Adrenal gland (tissue), 5 donors: ENCODE measurements at regions not wholly inside any gene's neighbourhood (a gene's known extent, or its start where the extent isn't known, plus 50 kb on each side); places are given as distances from the start of the nearest gene placed in this dataset.

Experiments
- CTCF ChIP-seq, 6 experiments: fragments of 450-650 bp in 4 of 6; fragments of 200-600 bp in 2 of 6; sonication (generic) in 1 of 6; IDR thresholded peaks; 1 replicate in 5 of 6; 2 replicates in 1 of 6; pipeline versions ENCODE4 v1.5.1 to v1.8.0; 2016 to 2021; ENCODE audit warnings: antibody characterized with exemption in 6 of 6, mild to moderate bottlenecking in 2 of 6, moderate library complexity in 1 of 6
- POLR2A ChIP-seq, 2 donors: fragments of 450-650 bp; IDR thresholded peaks; one replicate each; pipeline ENCODE4 v1.6.1; 2017; ENCODE audit warnings: antibody characterized with exemption in 2 of 2, mild to moderate bottlenecking in 2 of 2, moderate library complexity in 1 of 2
- donor health status: DM: no; HTN: no; CAD: no.

GRCh38 chr9:31753756-31754155 lies 630.7 kb upstream of the ACO1 start:
- TF ChIP-seq CTCF (IDR thresholded peaks at IDR 0.05) (no peak), POLR2A (IDR thresholded peaks at IDR 0.05) (no peak)
